SK-N-SH (cell line): ENCODE measurements at regions not wholly inside any gene's neighbourhood (a gene's known extent, or its start where the extent isn't known, plus 50 kb on each side); places are given as distances from the start of the nearest gene placed in this dataset.

Experiments used
- CTCF ChIP-seq: fragments of 200-600 bp; sonication (generic); IDR thresholded peaks from 2 replicates; pipeline ENCODE4 v1.6.1; 2017; ENCODE audit warnings: antibody characterized with exemption, mild to moderate bottlenecking, moderate library complexity
- TAF1 ChIP-seq: IDR thresholded peaks from 2 replicates; pipeline ENCODE4 v1.6.1; 2012; ENCODE audit warnings: low read depth, mild to moderate bottlenecking, low read length, moderate library complexity, borderline replicate concordance
- TCF12 ChIP-seq: IDR thresholded peaks from 2 replicates; pipeline ENCODE4 v1.4.0; 2012

GRCh38 chr2:239731422-239731821 lies 293.7 kb downstream of the NDUFA10 start:
- TF ChIP-seq TCF12 (no peak), TAF1 (no peak), CTCF (no peak)
